ENCODE measurements at regions not wholly inside any gene's neighbourhood (a gene's known extent, or its start where the extent isn't known, plus 50 kb on each side); places are given as distances from the start of the nearest gene placed in this dataset.
A peak's percentile ranks its signal among the peaks of the same experiment; 100 is the strongest.

DNA sequence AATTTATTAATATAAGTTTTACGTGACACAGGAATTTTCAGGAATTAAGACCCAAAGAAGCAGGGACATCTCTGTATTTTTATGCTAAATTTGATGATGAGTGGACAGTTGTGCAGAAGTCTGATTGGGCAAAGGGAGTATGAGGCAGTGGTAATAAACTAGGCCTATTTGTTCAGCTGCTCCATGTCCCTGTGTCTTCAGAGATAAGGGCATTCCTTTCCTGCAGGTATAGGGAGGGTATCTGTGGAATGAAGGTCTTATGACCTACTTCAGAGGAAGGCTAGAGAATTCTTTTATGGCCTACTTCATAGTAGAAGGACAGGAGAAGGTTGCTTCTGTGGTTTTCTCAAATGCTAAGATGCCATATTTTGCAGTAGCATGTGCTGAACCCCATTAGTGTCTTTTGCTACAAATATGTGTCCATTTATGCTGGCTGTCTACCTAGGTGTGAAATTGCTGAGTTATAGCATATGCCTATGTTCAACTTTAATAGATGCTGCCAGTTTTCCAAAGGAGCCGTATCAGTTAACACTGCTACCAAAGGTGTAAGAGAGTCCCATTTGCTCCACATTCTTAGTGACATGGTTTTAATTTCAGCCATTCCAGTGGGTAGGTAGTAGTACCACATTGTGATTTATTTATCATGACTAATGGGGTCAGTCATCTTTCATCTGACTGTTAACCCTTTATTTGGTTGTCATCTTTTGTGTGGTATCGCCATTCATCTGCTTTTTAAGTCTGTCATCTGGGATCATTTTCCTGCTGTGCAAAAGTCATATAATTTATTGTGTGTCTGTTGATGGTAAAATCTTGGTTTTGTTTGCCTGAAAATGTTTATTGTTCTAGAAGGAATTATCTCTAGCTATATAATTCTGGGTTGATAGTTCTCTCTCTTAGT is 410.7 kb upstream of the RGS6 start:
- no peak for DNase-seq (ENCODE audit: low spot score in 2 of 2)
- Mint-ChIP-seq H3K9me3 (no peaks in the 10 kb centered on the region), H3K4me1 (peaks cover 19% of the 10 kb centered on the region), H3K36me3 (ENCODE audit: insufficient read depth) (peaks cover 5% of the 10 kb centered on the region), H3K4me3 (no peak overlapping the region), H3K27me3 (no peaks in the 10 kb centered on the region), H3K27ac (ENCODE audit: low read depth) (no peak overlapping the region)
- ATAC-seq (replicated peaks; ENCODE audit: extremely low read depth, poor library complexity, severe bottlenecking): no peak

DNA sequence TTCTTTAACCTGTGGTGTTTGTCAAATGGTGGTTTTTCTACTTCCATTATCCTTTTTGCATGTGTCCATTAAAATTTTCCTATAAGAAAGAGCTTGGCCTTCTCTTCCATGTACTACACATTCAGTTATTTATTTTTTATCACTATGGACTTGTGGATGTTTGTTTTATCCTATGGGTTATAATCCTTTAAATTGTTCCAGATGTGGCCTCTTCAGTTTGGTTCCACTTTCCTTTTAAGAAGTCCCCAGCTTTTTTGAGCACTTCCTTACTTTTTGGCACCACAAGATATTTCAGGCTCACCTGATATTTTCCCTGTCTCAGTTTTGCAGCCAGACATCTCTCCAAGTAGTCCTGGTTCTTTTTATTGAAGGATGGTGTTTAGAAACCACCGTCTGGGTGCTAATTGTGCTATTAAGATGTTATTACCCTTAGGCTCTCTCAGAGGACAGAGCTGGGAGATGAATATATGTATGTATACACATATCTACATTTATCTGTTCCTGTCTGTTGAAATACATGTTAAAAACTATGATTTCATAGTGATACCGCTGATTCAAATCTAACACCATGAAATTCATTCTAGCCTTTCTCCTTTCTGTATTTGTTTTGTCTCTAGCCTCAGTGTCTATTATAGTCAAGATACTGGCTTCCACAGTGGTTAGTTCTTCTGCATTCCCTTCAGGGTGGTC is 408.5 kb upstream of the RGS6 start:
- DNase-seq (ENCODE audit: low spot score in 2 of 2) (no peak), ATAC-seq (replicated peaks; ENCODE audit: extremely low read depth, poor library complexity, severe bottlenecking) (no peak)
- H3K4me3 Mint-ChIP-seq: no peak overlapping the region
- H3K9me3 Mint-ChIP-seq: no peaks in the 10 kb centered on the region
- H3K4me1 Mint-ChIP-seq: peaks cover 14% of the 10 kb centered on the region
- peaks cover 5% of the 10 kb centered on the region for H3K36me3 Mint-ChIP-seq (ENCODE audit: insufficient read depth)
- H3K27me3 Mint-ChIP-seq: no peaks in the 10 kb centered on the region
- H3K27ac Mint-ChIP-seq (ENCODE audit: low read depth): no peak overlapping the region

DNA sequence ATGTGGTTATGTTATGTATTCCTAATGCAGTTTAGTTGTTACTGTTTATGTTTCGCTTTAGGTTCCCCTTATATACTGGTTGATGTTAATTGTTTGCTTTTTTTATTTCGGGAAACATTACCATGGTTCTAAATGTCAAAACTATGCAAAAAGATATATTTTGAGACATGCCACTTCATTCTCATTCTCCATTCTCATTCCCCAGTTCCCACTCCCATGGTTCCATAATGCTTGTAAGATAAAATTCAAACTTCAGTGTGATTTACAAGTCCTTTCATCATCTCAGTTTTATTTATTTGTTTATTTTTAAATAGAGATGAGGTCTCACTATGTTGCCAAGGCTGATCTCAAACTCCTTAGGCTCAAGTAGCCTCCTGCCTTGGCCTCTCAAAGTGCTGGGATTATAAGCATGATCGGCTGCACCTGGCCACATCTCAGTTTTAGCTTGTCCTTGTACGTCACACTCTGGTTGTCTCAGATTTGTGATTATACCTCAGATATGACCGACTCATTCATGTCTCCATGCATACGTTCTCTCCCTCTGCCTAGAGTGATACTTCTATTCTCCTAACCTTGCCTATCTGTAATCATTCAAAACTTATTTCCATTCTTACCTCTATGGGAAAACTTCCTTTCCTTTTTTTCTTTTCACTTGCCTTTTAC is 407.8 kb upstream of the RGS6 start:
- ATAC-seq (replicated peaks; ENCODE audit: extremely low read depth, poor library complexity, severe bottlenecking) (no peak), DNase-seq (ENCODE audit: low spot score in 2 of 2) (no peak)
- Mint-ChIP-seq H3K27ac (ENCODE audit: low read depth) (no peak overlapping the region), H3K4me3 (no peak overlapping the region), H3K27me3 (no peaks in the 10 kb centered on the region), H3K4me1 (peaks cover 14% of the 10 kb centered on the region), H3K36me3 (ENCODE audit: insufficient read depth) (peaks cover 5% of the 10 kb centered on the region), H3K9me3 (no peaks in the 10 kb centered on the region)

DNA sequence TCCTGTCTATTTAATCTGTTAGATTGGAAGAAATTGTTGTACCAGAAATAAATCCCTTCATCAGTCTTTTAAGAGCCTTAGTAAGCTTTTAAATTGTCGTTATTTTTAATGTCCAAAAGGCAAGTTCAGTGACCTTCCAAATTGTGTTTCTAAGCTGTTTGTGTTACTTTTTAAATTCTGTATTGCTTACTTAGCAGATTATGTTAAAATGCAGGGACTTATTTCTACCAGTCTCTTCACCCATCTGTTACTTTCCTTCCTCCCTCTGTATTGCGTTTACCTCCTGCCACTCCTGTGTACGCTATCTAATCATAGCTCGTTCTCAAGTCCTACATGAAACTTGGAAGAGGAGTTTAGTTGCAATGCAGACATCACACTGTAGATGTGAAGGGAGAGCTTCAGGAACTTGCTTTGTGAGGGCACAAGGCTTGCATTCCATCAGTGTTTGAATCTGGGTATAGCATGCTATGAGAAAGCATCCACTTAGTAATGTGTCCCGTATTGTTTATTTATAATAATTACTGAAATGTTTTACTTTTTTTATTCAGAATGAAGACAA is 406.5 kb upstream of the RGS6 start:
- no peak for DNase-seq (ENCODE audit: low spot score in 2 of 2)
- Mint-ChIP-seq H3K4me3 (no peak overlapping the region), H3K27ac (ENCODE audit: low read depth) (peak overlapping the region; percentile 22), H3K9me3 (no peaks in the 10 kb centered on the region), H3K4me1 (peaks cover 14% of the 10 kb centered on the region), H3K27me3 (no peaks in the 10 kb centered on the region), H3K36me3 (ENCODE audit: insufficient read depth) (peaks cover 5% of the 10 kb centered on the region)
- no peak for ATAC-seq (replicated peaks; ENCODE audit: extremely low read depth, poor library complexity, severe bottlenecking)

DNA sequence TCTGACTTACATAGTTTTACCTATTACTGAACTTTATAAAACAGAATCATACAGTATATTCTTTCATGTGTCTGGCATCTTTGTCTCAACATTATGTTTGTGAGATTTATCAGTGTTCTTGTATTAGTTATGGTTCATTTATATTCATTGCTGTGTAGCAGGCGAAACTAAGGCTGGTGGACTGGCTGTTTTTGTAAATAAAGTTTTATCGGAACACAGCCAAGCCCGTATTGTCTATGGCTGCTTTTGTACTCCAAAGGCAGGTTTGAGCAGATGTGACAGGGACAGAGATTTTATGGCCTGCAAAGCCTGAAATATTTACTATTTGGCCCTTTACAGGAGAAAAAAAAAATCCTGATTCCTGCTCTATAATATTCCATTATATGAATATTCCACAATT is 405.8 kb upstream of the RGS6 start:
- Mint-ChIP-seq H3K27me3 (no peaks in the 10 kb centered on the region), H3K27ac (ENCODE audit: low read depth) (peak overlapping the region; percentile 22), H3K9me3 (no peaks in the 10 kb centered on the region), H3K4me3 (no peak overlapping the region), H3K4me1 (peaks cover 14% of the 10 kb centered on the region), H3K36me3 (ENCODE audit: insufficient read depth) (peaks cover 6% of the 10 kb centered on the region)
- DNase-seq (ENCODE audit: low spot score in 2 of 2): no peak
- no peak for ATAC-seq (replicated peaks; ENCODE audit: extremely low read depth, poor library complexity, severe bottlenecking)

DNA sequence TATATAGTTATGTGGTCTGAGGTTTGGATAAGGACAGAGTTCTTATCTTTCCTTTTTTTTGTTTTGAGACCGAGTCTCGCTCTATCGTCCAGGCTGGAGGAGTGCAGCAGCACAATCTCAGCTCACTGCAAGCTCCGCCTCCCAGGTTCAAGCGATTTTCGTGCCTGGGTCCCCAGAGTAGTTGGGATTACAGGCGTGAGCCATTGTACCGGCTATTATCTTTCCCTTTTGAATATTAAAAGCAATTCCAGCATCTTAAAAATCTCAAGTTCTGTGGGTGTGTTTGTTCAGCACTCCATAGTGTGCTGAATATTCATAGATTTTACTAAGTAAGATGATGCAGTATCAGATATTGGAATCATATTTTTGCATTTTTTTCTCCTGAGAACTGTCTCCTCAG is 404.4 kb upstream of the RGS6 start:
- peaks cover 14% of the 10 kb centered on the region for H3K4me1 Mint-ChIP-seq

DNA sequence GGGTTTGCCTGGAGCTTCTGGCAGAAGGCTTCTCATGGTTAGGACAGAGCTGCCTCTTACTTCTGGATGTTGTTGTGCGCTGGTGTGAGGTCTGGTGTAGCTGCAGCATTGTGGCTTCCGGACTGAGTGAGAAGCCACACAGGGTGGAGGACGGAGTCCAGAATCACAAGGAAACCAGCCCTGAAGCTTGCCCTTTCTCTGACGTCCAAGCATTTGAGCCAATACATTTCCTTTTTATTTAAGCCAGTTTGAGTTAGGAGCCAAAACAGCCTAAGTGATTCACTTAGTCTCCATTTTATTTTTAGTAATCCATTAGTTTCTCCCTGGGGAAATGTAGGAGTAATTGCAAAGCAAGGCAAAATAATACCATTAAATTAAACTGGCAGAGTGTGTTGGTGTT is 402.4 kb upstream of the RGS6 start:
- Mint-ChIP-seq H3K9me3 (no peaks in the 10 kb centered on the region), H3K4me3 (no peak overlapping the region), H3K27me3 (no peaks in the 10 kb centered on the region), H3K27ac (ENCODE audit: low read depth) (no peak overlapping the region), H3K36me3 (ENCODE audit: insufficient read depth) (peaks cover 3% of the 10 kb centered on the region), H3K4me1 (peaks cover 4% of the 10 kb centered on the region)
- ATAC-seq (replicated peaks; ENCODE audit: extremely low read depth, poor library complexity, severe bottlenecking): no peak
- DNase-seq (ENCODE audit: low spot score in 2 of 2): no peak

More for the DNA sequence above, 404.4 kb upstream of the RGS6 start:
- H3K27me3 Mint-ChIP-seq: no peaks in the 10 kb centered on the region
- peaks cover 4% of the 10 kb centered on the region for H3K36me3 Mint-ChIP-seq (ENCODE audit: insufficient read depth)
- no peaks in the 10 kb centered on the region for H3K9me3 Mint-ChIP-seq
- ATAC-seq (replicated peaks; ENCODE audit: extremely low read depth, poor library complexity, severe bottlenecking) (no peak), DNase-seq (ENCODE audit: low spot score in 2 of 2) (no peak)
- H3K4me3 Mint-ChIP-seq: no peak overlapping the region
- no peak overlapping the region for H3K27ac Mint-ChIP-seq (ENCODE audit: low read depth)

DNA sequence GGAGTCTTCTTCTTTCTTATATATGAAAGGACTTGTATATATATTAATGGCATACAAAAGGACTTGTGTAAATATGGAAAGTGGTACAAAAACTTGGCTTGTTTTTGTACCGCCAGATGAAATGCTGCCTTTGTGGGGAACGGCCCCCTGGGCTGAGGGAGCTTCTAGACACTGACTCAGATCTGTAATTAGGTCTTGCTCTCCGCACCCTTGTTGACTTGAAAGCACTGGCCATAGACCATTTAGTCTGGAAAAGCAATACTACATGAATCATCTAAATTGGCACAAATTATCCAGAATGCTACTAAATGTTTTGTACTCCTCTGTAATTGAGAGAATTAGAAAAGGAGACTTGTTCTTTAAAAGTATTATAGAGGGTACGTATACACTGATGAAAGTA is 399.9 kb upstream of the RGS6 start:
- no peak for ATAC-seq (replicated peaks; ENCODE audit: extremely low read depth, poor library complexity, severe bottlenecking)

DNA sequence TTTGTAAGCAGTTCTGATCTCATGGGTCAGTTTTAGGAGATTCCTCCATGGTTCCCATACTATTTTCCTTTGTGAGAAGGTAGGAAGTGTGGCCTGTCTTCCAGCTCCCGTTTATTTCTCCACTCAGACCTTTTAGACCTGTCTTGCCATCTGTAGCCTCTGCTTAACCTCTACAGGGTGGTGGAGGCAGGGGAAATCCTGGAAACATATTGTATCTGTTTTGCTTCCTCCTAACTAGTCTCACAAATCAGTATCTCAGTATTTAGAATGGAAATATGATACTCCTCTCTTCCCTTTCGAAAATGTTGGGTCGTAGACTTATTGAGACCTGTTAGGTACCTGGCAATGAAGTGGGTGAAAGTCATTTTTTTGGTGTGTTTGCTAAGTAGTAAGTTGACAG is 399.4 kb upstream of the RGS6 start:
- Mint-ChIP-seq H3K27ac (ENCODE audit: low read depth) (no peak overlapping the region), H3K4me1 (peaks cover 5% of the 10 kb centered on the region), H3K27me3 (no peaks in the 10 kb centered on the region), H3K36me3 (ENCODE audit: insufficient read depth) (peaks cover 3% of the 10 kb centered on the region), H3K4me3 (no peak overlapping the region), H3K9me3 (no peaks in the 10 kb centered on the region)
- ATAC-seq (replicated peaks; ENCODE audit: extremely low read depth, poor library complexity, severe bottlenecking) (no peak), DNase-seq (ENCODE audit: low spot score in 2 of 2) (no peak)

More for the DNA sequence above, 399.9 kb upstream of the RGS6 start:
- no peak overlapping the region for H3K4me3 Mint-ChIP-seq
- H3K36me3 Mint-ChIP-seq (ENCODE audit: insufficient read depth): peaks cover 3% of the 10 kb centered on the region
- H3K27me3 Mint-ChIP-seq: no peaks in the 10 kb centered on the region
- peaks cover under 1% of the 10 kb centered on the region for H3K4me1 Mint-ChIP-seq
- H3K27ac Mint-ChIP-seq (ENCODE audit: low read depth): no peak overlapping the region
- no peak for DNase-seq (ENCODE audit: low spot score in 2 of 2)
- no peaks in the 10 kb centered on the region for H3K9me3 Mint-ChIP-seq

DNA sequence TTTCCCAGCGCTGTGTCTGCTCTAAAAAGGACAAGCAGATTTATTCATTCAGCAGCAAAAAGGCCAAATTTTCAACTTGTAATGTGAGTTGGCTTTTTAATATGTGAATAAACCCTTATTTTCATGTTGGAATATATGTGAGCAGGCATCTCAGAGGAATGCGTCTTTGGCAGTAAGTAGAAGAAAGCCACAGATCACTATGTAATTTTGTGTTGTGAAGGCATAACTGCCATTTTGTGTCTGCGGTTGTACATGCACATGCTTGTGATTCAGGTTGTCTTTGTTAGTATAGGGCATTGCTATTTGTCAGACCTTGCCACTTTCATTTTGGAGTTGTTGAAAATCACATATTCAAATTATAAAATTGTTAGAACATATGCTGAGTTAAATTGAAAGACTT is 398.8 kb upstream of the RGS6 start:
- DNase-seq (ENCODE audit: low spot score in 2 of 2) (no peak), ATAC-seq (replicated peaks; ENCODE audit: extremely low read depth, poor library complexity, severe bottlenecking) (no peak)
- peaks cover 9% of the 10 kb centered on the region for H3K4me1 Mint-ChIP-seq
- no peaks in the 10 kb centered on the region for H3K9me3 Mint-ChIP-seq
- no peak overlapping the region for H3K27ac Mint-ChIP-seq (ENCODE audit: low read depth)
- no peak overlapping the region for H3K4me3 Mint-ChIP-seq
- H3K36me3 Mint-ChIP-seq (ENCODE audit: insufficient read depth): peaks cover 3% of the 10 kb centered on the region
- H3K27me3 Mint-ChIP-seq: no peaks in the 10 kb centered on the region

DNA sequence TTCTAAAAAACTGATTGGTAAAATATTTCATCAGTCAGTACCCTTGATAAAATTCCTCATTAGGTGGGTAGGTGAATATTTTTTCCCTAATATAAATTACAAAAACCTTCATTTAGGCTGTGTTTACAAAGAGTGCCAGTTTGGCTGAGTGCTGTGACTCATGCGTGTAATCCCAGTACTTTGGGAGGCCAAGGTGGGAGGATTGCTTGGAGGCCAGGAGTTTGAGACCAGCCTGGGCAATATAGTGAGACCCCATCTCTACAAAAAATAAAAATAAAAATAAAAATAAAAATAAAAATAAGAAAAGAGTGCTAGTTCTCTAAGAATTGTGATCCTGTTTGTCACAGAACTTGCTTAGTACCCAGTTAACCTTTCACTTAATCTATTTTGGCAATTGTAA is 398.4 kb upstream of the RGS6 start:
- Mint-ChIP-seq H3K4me3 (no peak overlapping the region), H3K27ac (ENCODE audit: low read depth) (no peak overlapping the region), H3K4me1 (peaks cover 13% of the 10 kb centered on the region), H3K27me3 (no peaks in the 10 kb centered on the region), H3K9me3 (no peaks in the 10 kb centered on the region), H3K36me3 (ENCODE audit: insufficient read depth) (peaks cover 3% of the 10 kb centered on the region)
- ATAC-seq (replicated peaks; ENCODE audit: extremely low read depth, poor library complexity, severe bottlenecking) (no peak), DNase-seq (ENCODE audit: low spot score in 2 of 2) (no peak)

DNA sequence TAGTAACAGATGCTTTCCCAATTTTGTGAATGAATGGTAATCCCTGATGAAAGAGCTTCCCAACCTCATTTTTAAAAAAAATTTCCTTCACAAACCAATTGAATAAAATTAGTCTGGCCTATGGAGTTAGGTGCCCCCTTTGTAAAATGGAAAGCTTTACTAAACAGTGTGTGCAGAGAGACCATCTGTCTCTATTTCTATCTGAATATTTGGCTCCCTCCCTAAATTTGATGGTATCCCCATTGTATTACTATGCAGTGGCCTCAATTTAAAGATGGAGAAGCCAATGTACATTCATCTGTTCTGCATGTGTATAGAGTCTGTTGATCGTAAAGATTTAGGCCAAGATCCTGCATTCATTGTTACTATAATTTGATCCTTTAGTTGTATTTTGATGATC is 397.7 kb upstream of the RGS6 start:
- Mint-ChIP-seq H3K4me3 (no peak overlapping the region), H3K27me3 (no peaks in the 10 kb centered on the region), H3K36me3 (ENCODE audit: insufficient read depth) (peaks cover 3% of the 10 kb centered on the region), H3K9me3 (no peaks in the 10 kb centered on the region), H3K27ac (ENCODE audit: low read depth) (no peak overlapping the region), H3K4me1 (peaks cover 15% of the 10 kb centered on the region)
- ATAC-seq (replicated peaks; ENCODE audit: extremely low read depth, poor library complexity, severe bottlenecking) (no peak), DNase-seq (ENCODE audit: low spot score in 2 of 2) (no peak)
